DOHH2 (cell line): ENCODE measurements at regions not wholly inside any gene's neighbourhood (a gene's known extent, or its start where the extent isn't known, plus 50 kb on each side); places are given as distances from the start of the nearest gene placed in this dataset.
"Not testable (repeated sequence)": the region's sequence is repeated elsewhere in the genome, so short reads cannot be mapped to it uniquely, and the experiment has no call there.

ENCODE experiments used
- H3F3A ChIP-seq: fragments of 200-600 bp; sonication (generic), shearing (Covaris generic); 2 replicates; pipeline ENCODE4 v1.6.0; 2016; ENCODE audit warnings: antibody characterized with exemption, mild to moderate bottlenecking; ENCODE audit not compliant: control insufficient read depth, insufficient read depth
- H3K27ac ChIP-seq: fragments of 200-600 bp; sonication (generic); 2 replicates; pipeline ENCODE4 v1.5.1; 2014; ENCODE audit warnings: low read depth, mild to moderate bottlenecking, low read length, moderate library complexity
- H3K27me3 ChIP-seq: fragments of 200-600 bp; sonication (generic); 2 replicates; pipeline ENCODE4 v1.6.1; 2014; ENCODE audit warnings: mild to moderate bottlenecking, low read length, mixed read lengths; ENCODE audit not compliant: control insufficient read depth
- H3K36me3 ChIP-seq: fragments of 200-600 bp; sonication (generic); 2 replicates; pipeline ENCODE4 v1.6.1; 2014; ENCODE audit warnings: mild to moderate bottlenecking, low read length, moderate library complexity, mixed read lengths; ENCODE audit not compliant: control insufficient read depth
- H3K4me1 ChIP-seq: fragments of 200-600 bp; sonication (generic); 2 replicates; pipeline ENCODE4 v1.6.1; 2014; ENCODE audit warnings: mild to moderate bottlenecking, low read length, mixed read lengths; ENCODE audit not compliant: control insufficient read depth
- H3K4me2 ChIP-seq: fragments of 200-600 bp; sonication (generic); 2 replicates; pipeline ENCODE4 v1.6.0; 2014; ENCODE audit warnings: mild to moderate bottlenecking, low read length, moderate library complexity
- H3K4me3 ChIP-seq: fragments of 200-600 bp; sonication (generic); 2 replicates; pipeline ENCODE4 v1.5.1; 2014; ENCODE audit warnings: mild to moderate bottlenecking, low read length, mixed read lengths
- H3K79me2 ChIP-seq: fragments of 200-600 bp; sonication (generic); 2 replicates; pipeline ENCODE4 v1.6.1; 2014; ENCODE audit warnings: mild to moderate bottlenecking, low read length, mixed read lengths; ENCODE audit not compliant: control insufficient read depth
- H3K9me2 ChIP-seq: fragments of 200-600 bp; sonication (generic); replicated peaks from 2 replicates; pipeline ENCODE4 v1.6.1; 2014; ENCODE audit warnings: mild to moderate bottlenecking, low read length, mixed read lengths; ENCODE audit not compliant: control insufficient read depth
- H3K9me3 ChIP-seq: fragments of 200-600 bp; sonication (generic); 2 replicates; pipeline ENCODE4 v1.6.1; 2014; ENCODE audit warnings: antibody characterized with exemption, low read length, mixed read lengths; ENCODE audit not compliant: control insufficient read depth, insufficient read depth
- H4K20me1 ChIP-seq: fragments of 200-600 bp; sonication (generic); 2 replicates; pipeline ENCODE4 v1.6.0; 2014; ENCODE audit warnings: low read depth, mild to moderate bottlenecking, antibody characterized with exemption, low read length, moderate library complexity; ENCODE audit not compliant: control insufficient read depth, insufficient read depth
- CTCF ChIP-seq: fragments of 200-600 bp; sonication (generic); IDR thresholded peaks from one replicate; pipeline ENCODE4 v1.5.1; 2014; ENCODE audit warnings: antibody characterized with exemption, mild to moderate bottlenecking, low read depth, low read length; ENCODE audit not compliant: poor library complexity, severe bottlenecking
- EZH2phosphoT487 ChIP-seq: fragments of 200-600 bp; sonication (generic); IDR thresholded peaks from 2 replicates; pipeline ENCODE4 v1.6.1; 2017; ENCODE audit warnings: borderline replicate concordance, mild to moderate bottlenecking, antibody characterized with exemption, low read length, moderate library complexity, mixed read lengths

GRCh38 chr1:173257805-173258204 lies 50.7 kb upstream of the TNFSF4 start:
- TF ChIP-seq CTCF: no peak
- no peak for TF ChIP-seq EZH2phosphoT487
- no peaks in the 10 kb centered on the region for H3K9me3 ChIP-seq
- H3K27me3 ChIP-seq: no peaks in the 10 kb centered on the region
- no peaks in the 10 kb centered on the region for H3K36me3 ChIP-seq
- H3K27ac ChIP-seq: no peak overlapping the region
- peaks cover 31% of the 10 kb centered on the region for H3K4me1 ChIP-seq
- no peaks in the 10 kb centered on the region for H3K9me2 ChIP-seq
- H3K4me2 ChIP-seq: no peak overlapping the region
- H4K20me1 ChIP-seq: no peaks in the 10 kb centered on the region
- no peaks in the 10 kb centered on the region for H3K79me2 ChIP-seq
- no peaks in the 10 kb centered on the region for H3F3A ChIP-seq
- H3K4me3 ChIP-seq: no peak overlapping the region

GRCh38 chr1:173258479-173259264 lies 51.5 kb upstream of the TNFSF4 start:
- Histone ChIP-seq H3K27ac (no peak overlapping the region), H3K4me3 (no peak overlapping the region), H4K20me1 (no peaks in the 10 kb centered on the region), H3K9me3 (no peaks in the 10 kb centered on the region), H3K36me3 (no peaks in the 10 kb centered on the region), H3K27me3 (no peaks in the 10 kb centered on the region), H3K4me1 (peaks cover 38% of the 10 kb centered on the region), H3K9me2 (no peaks in the 10 kb centered on the region), H3F3A (no peaks in the 10 kb centered on the region), H3K79me2 (no peaks in the 10 kb centered on the region), H3K4me2 (no peak overlapping the region)
- TF ChIP-seq CTCF (no peak), EZH2phosphoT487 (no peak)

- H3K4me3 ChIP-seq, H3F3A ChIP-seq, H3K9me3 ChIP-seq, H3K9me2 ChIP-seq, H3K4me2 ChIP-seq, H3K27ac ChIP-seq, H3K27me3 ChIP-seq, H4K20me1 ChIP-seq, H3K79me2 ChIP-seq, H3K36me3 ChIP-seq: not testable (repeated sequence)
- peaks cover 29% of the 10 kb centered on the region for H3K4me1 ChIP-seq
Observed at GRCh38 chr1:173260329-173260728, 53.2 kb upstream of the TNFSF4 start.

- no peak overlapping the region for H3K4me2 ChIP-seq
- peaks cover 48% of the 10 kb centered on the region for H3K4me1 ChIP-seq
- H3F3A ChIP-seq: no peaks in the 10 kb centered on the region
- no peaks in the 10 kb centered on the region for H4K20me1 ChIP-seq
- H3K27me3 ChIP-seq: no peaks in the 10 kb centered on the region
- no peaks in the 10 kb centered on the region for H3K9me3 ChIP-seq
- H3K79me2 ChIP-seq: no peaks in the 10 kb centered on the region
- TF ChIP-seq CTCF (no peak), EZH2phosphoT487 (no peak)
- H3K9me2 ChIP-seq: no peaks in the 10 kb centered on the region
- no peak overlapping the region for H3K4me3 ChIP-seq
- H3K36me3 ChIP-seq: no peaks in the 10 kb centered on the region
- H3K27ac ChIP-seq: no peak overlapping the region
Observed at GRCh38 chr1:173266841-173267240, 59.7 kb upstream of the TNFSF4 start.
